Gastrocnemius medialis (tissue), 4 donors: ENCODE measurements at regions not wholly inside any gene's neighbourhood (a gene's known extent, or its start where the extent isn't known, plus 50 kb on each side); places are given as distances from the start of the nearest gene placed in this dataset.

Experiments used
- ATAC-seq, 2 donors: fragments of 150-250 bp; one replicate each; pipeline ENCODE4 v1.9.1; 2016
- DNase-seq, 2 donors: peaks; one replicate each; pipeline ENCODE4 v3.0.0-alpha.2; 2019
- H3K27ac ChIP-seq, 4 donors: fragments of 200-600 bp; sonication (generic); 1 replicate in 1 of 4; 2 replicates in 3 of 4; pipeline ENCODE4 v1.5.1; 2016 to 2018; ENCODE audit warnings: mild to moderate bottlenecking in 2 of 4, moderate library complexity in 1 of 4
- H3K27me3 ChIP-seq, 3 donors: fragments of 200-600 bp; sonication (generic) in 2 of 3; 1 replicate in 1 of 3; 2 replicates in 2 of 3; pipeline versions ENCODE4 v1.5.1 to v1.6.0; 2016 to 2019; ENCODE audit warnings: mild to moderate bottlenecking in 1 of 3, moderate library complexity in 1 of 3
- H3K36me3 ChIP-seq, 2 donors: fragments of 200-600 bp; sonication (generic) in 1 of 2; one replicate each; pipeline ENCODE4 v1.5.1; 2017 to 2018
- H3K4me1 ChIP-seq, 2 donors: fragments of 200-600 bp; sonication (generic) in 1 of 2; one replicate each; pipeline ENCODE4 v1.5.1; 2016 to 2017; ENCODE audit warnings: mild to moderate bottlenecking in 2 of 2
- H3K4me3 ChIP-seq, 4 donors: fragments of 200-600 bp; sonication (generic) in 3 of 4; 1 replicate in 1 of 4; 2 replicates in 3 of 4; pipeline ENCODE4 v1.5.1; 2016 to 2019; ENCODE audit warnings: mild to moderate bottlenecking in 2 of 4
- H3K9me3 ChIP-seq, 3 donors: fragments of 200-600 bp; sonication (generic) in 2 of 3; 1 replicate in 1 of 3; 2 replicates in 2 of 3; pipeline ENCODE4 v1.5.1; 2016 to 2019
- CTCF ChIP-seq, 5 experiments: fragments of 450-650 bp in 3 of 5; fragments of 200-600 bp in 2 of 5; sonication (generic) in 2 of 5; IDR thresholded peaks in 4 of 5; conservative IDR thresholded peaks in 1 of 5; 1 replicate in 4 of 5; 2 replicates in 1 of 5; pipeline ENCODE4 v1.5.1; 2016 to 2019; ENCODE audit warnings: antibody characterized with exemption in 5 of 5, mild to moderate bottlenecking in 3 of 5, moderate library complexity in 3 of 5
- POLR2A ChIP-seq, 2 donors: fragments of 450-650 bp; IDR thresholded peaks; one replicate each; pipeline ENCODE4 v1.6.1; 2017; ENCODE audit warnings: antibody characterized with exemption in 2 of 2, mild to moderate bottlenecking in 2 of 2, moderate library complexity in 2 of 2
- in situ Hi-C, 4 donors: fragments of 200-750 bp; cut with MboI; loops; one replicate each; pipeline versions ENCODE4 v1.15.0 to v1.8.0; 2017; ENCODE audit warnings: low sequenced_read_pairs in 4 of 4
- intact Hi-C: fragments of 100-400 bp; cut with DNase I; formaldehyde crosslinking; loops from one replicate; pipeline ENCODE4 v1.15.1; 2023; ENCODE audit warnings: low total_unique reads

- Histone ChIP-seq H3K9me3 (no peaks in the 10 kb centered on the region), H3K4me3 (no peak overlapping the region), H3K27me3 (peaks cover 8 to 13% (median 10%) of the 10 kb centered on the region in 3 donors), H3K27ac (peak overlapping the region; percentile 21 to 65 (median 56)), H3K4me1 (peaks cover 4 to 5% of the 10 kb centered on the region in 2 donors), H3K36me3 (no peaks in the 10 kb centered on the region)
- no peak for DNase-seq
- peak; percentile 69 to 73 for ATAC-seq
- intact Hi-C loops (loop anchor here (5.0 kb wide), 1 partner anchor 793 kb away; no protein-coding TSS in a partner anchor), in situ Hi-C loops (loop anchor here in 3 of 4 donors (5.0 to 25.0 kb wide), 7 partner anchors 206 to 796 kb away; no protein-coding TSS in a partner anchor)
- TF ChIP-seq POLR2A (IDR thresholded peaks at IDR 0.05) (no peak), CTCF (IDR thresholded peaks at IDR 0.05 in 4 of 5, conservative IDR thresholded peaks at IDR 0.05 in 1 of 5) (no peak)
Observed at GRCh38 chr14:65168840-65169239, 66.5 kb upstream of the MAX start.

GRCh38 chr14:65169351-65169750 lies 67.0 kb upstream of the MAX start:
- no peaks in the 10 kb centered on the region for H3K36me3 ChIP-seq
- intact Hi-C loops (loop anchor here (5.0 kb wide), 1 partner anchor 793 kb away; no protein-coding TSS in a partner anchor), in situ Hi-C loops (loop anchor here in 3 of 4 donors (5.0 to 25.0 kb wide), 7 partner anchors 205 to 795 kb away; no protein-coding TSS in a partner anchor)
- H3K27me3 ChIP-seq = peaks cover 8 to 13% (median 10%) of the 10 kb centered on the region in 3 donors
- no peaks in the 10 kb centered on the region for H3K9me3 ChIP-seq
- peak overlapping the region; percentile 21 to 65 (median 56) for H3K27ac ChIP-seq
- TF ChIP-seq CTCF (IDR thresholded peaks at IDR 0.05 in 4 of 5, conservative IDR thresholded peaks at IDR 0.05 in 1 of 5) = no peak
- TF ChIP-seq POLR2A (IDR thresholded peaks at IDR 0.05) = no peak
- peak; percentile 54 to 64 for ATAC-seq
- H3K4me1 ChIP-seq = peaks cover 4 to 5% of the 10 kb centered on the region in 2 donors
- DNase-seq = no peak
- no peak overlapping the region for H3K4me3 ChIP-seq

- Histone ChIP-seq H3K4me1 (peaks cover 4 to 5% of the 10 kb centered on the region in 2 donors), H3K9me3 (no peaks in the 10 kb centered on the region), H3K36me3 (no peaks in the 10 kb centered on the region), H3K27ac (no peak overlapping the region), H3K27me3 (peaks cover 8 to 13% (median 10%) of the 10 kb centered on the region in 3 donors), H3K4me3 (peak overlapping the region in 2 of 4 donors; percentile 13 to 26)
- DNase-seq (no peak), ATAC-seq (no peak)
- TF ChIP-seq POLR2A (IDR thresholded peaks at IDR 0.05) (no peak), CTCF (IDR thresholded peaks at IDR 0.05 in 4 of 5, conservative IDR thresholded peaks at IDR 0.05 in 1 of 5) (no peak)
- intact Hi-C loops (no loop called here), in situ Hi-C loops (loop anchor here in 1 of 4 donors (25.0 kb wide), 2 partner anchors 667 to 792 kb away; no protein-coding TSS in a partner anchor)
Observed at GRCh38 chr14:65170318-65170717, 68.0 kb upstream of the MAX start.

DNA sequence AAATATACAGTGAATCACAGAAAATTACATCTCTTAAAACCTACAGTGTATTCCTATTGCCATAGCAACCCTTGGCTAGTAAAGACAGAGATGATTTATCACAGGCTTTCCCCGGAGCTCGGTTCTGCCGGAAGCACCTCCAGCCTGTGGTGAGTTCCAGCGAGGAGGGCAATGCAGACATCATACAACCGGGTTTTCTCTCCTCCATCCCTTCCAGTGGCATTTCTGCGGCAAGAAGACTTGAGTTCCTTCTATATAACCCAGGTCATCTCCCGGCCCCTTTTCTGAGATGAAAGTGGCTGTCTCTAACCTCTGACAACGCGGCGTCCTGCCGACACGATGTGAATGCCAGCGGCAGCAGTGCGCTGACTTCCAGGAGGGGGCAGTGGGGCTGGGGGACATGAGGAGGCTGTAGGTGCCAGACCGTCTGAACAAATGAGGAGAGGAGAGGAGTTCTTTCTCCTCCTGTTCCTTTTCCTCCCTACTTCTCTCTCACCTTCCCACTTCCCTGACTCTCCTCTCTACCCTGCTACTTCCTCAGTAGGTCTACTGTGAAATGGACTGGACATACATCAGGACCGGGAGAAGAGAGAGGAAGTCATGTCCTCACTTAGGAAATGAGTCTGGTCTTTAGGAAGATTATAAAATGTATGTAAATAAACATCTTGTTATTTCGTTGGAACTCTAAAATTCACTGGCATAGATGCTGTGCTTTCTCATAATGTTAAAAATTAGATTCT lies 68.6 kb upstream of the MAX start:
- no peak for DNase-seq
- no peaks in the 10 kb centered on the region for H3K9me3 ChIP-seq
- peak overlapping the region in 2 of 4 donors; percentile 13 to 26 for H3K4me3 ChIP-seq
- TF ChIP-seq CTCF (IDR thresholded peaks at IDR 0.05 in 4 of 5, conservative IDR thresholded peaks at IDR 0.05 in 1 of 5) = no peak
- no peak for TF ChIP-seq POLR2A (IDR thresholded peaks at IDR 0.05)
- intact Hi-C loops = no loop called here
- in situ Hi-C loops = loop anchor here in 1 of 4 donors (25.0 kb wide), 2 partner anchors 666 to 791 kb away; no protein-coding TSS in a partner anchor
- peak; percentile 13 to 25 for ATAC-seq
- H3K27ac ChIP-seq = no peak overlapping the region
- H3K4me1 ChIP-seq = peaks cover 4 to 5% of the 10 kb centered on the region in 2 donors
- H3K27me3 ChIP-seq = peaks cover 8 to 13% (median 10%) of the 10 kb centered on the region in 3 donors
- no peaks in the 10 kb centered on the region for H3K36me3 ChIP-seq
